Activated CD8-positive, alpha-beta memory T cell treated with anti-CD3 and anti-CD28 coated beads for 48 hours (primary cell): ENCODE measurements at regions not wholly inside any gene's neighbourhood (a gene's known extent, or its start where the extent isn't known, plus 50 kb on each side); places are given as distances from the start of the nearest gene placed in this dataset.
"Not testable (repeated sequence)": the region's sequence is repeated elsewhere in the genome, so short reads cannot be mapped to it uniquely, and the experiment has no call there.

Source experiments
- DNase-seq, 3 experiments: peaks; one replicate each; pipeline ENCODE4 v3.0.0-alpha.2; 2020; ENCODE audit warnings: low read depth in 2 of 3, low spot score in 2 of 3

DNA sequence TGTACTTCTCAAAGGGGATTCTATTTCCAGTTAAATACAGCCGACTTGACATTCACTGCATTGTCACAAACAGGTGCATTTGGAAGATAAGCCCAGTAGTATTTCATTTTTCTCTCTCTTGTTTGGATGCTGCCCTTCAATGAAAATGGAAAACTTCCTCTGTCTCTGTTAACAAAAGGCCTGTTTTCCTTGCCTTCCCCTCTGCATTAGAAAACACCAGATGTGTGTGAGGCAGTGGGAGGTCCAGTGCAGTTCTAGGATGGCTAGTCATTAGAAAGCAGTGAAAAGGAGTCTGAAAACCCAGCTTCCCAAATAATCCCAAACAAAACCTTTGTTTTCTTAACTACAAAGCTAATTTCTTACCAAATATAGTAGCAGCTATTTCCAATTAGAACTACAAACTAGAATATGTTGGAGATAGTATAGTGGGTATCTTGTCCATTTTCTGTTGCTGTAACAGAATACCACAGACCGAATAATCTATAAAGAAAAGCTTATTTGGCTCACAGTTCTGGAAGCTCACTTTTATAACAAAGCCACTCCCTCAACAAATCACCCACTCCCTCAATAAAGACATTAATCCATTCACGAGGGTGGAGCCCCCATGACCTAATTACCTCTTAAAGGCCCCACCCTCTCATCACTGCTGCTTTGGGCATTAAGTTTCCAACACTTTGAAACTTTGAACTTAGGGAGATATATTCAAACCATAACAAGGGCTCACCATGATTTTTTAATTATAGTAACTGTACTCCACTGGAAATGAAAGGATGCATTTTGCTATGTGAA is 452.1 kb upstream of the RPS6KA3 start:
- no peak for DNase-seq

- DNase-seq: no peak
Observed at GRCh38 chrX:20715176-20715575, 448.5 kb upstream of the RPS6KA3 start.

DNA sequence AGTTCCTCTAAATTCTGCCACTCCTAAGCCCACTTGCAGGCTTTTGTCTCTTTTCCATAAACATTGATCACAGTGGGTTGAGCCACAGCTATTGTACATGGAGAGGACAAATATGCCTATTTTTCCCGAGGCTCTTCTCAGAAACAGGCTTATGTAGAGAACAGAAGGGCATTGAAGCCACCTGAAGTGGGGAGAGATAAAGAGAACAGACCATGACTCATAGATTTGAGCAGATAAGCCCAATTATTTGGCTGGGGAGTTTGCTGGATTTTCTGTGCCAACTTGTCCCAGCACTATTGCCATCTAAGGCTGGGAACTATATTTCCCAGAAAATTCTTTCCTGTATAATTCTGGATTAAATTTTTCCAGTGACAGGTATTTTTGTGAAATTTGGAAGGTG is 446.1 kb upstream of the RPS6KA3 start:
- no peak for DNase-seq

DNA sequence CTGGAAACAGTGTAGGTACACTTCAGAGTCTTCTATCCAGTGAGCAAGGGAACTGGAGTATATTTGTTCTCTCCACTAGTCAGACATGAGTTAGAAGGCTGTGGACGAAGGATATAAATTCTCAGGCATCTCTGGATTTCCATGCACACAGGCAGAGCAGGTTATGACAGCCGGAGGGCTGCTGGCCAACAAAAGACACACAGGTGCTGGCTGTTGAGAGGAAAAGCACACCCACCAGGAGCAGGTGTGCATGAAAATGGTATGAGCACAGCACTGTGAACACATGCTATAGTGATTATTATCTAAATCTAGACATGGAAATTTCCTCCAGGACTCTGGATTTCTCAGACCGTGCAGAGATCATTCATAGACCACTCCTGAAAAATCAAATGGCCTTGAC is 444.7 kb upstream of the RPS6KA3 start:
- DNase-seq: no peak

DNA sequence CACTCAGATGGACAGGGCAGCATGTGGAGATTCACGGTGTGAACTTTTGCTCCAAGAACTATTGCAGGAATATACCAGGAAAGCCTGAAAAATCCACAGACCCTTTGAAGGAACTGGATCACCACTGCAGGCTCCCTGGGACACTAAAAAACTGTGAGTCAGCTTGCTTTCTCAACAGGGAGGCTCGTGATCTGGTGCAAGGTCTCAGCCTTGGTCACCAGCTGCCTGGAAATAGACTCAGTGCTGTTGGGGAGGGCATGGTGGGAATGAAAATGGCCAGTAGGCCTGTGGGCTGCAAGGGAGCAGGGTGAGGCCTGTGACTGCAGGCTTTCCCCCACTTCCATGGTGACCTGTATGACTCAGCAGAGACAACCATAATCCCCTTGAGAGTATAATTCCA is 426.4 kb upstream of the RPS6KA3 start:
- DNase-seq: no peak

GRCh38 chrX:20686256-20686655 is 419.5 kb upstream of the RPS6KA3 start:
- DNase-seq: no peak

DNA sequence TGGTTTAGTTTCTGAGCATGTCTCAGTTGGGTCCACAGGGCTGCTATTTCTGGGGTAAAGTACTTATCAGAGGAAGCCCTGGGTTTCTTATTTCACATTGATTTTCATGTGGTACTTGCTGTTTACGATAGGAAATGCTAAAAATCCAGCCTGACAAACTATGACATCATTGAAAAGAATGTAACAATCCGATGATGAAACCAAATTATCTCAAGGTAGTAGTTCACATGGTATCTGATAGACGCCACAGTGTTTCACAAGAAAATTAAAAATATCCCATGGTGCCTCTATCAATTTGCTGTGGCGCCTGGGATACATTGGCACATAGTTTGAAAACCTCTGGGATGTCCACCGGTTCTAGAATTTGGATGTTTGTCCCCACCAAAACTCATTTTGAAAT is 418.9 kb upstream of the RPS6KA3 start:
- no peak for DNase-seq

DNA sequence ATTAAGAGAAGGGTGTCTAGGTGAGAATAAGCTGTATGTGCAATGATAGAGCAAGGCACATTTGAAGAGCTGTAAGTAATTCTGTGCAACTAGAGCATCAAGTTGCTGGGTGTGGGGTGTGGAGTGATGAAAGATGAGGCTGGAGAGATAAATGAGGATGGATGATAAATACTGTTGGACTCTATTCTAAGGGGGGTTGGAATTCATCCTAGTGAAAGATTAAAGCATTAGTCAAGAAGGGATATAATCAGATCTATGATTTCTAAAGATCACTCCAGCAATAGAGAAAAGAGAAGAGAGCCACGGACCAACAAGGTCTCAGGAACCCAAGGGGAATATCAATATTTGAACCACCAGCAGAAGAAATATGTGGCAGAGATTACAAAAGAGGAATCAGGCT is 415.0 kb upstream of the RPS6KA3 start:
- no peak for DNase-seq

DNA sequence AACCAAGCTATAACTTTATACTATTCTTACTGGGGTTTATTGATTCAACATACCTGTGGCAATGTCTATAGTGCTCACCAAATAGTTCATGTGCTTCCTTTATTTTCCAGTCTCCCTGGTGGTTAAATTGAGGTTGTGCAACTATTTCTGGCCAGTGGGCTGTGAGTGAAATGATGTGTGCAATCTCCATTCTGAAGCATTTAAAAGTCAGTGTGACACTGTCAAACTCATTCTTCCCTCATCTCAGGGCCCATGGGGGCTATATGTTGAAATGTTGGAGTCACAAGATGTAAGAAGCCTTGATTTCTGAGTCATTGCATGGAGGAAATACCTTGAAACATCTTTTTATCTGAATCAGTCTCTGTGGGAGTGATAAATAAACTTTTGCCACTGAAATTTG is 414.3 kb upstream of the RPS6KA3 start:
- no peak for DNase-seq

GRCh38 chrX:20672476-20672875 is 405.8 kb upstream of the RPS6KA3 start:
- DNase-seq: no peak

DNA sequence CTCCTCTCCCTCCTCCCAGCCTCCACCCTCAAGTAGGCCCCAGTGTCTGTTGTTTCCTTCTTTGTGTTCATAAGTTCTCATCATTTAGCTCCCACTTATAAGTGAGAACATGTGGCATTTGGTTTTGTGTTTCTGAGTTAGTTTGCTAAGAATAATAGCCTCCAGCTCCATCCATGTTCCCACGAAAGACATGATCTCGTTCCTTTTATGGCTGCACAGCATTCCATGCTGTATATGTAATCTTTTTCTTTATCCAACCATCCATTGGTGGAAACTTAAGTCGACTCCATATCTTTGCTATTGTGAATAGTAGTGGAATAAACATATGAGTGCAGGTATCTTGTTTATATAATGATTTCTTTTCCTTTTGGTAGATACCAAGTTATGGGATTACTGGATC is 405.0 kb upstream of the RPS6KA3 start:
- DNase-seq: not testable (repeated sequence)

GRCh38 chrX:20670611-20671010 is 403.9 kb upstream of the RPS6KA3 start:
- no peak for DNase-seq

- DNase-seq: no peak
Observed at GRCh38 chrX:20668550-20668949, 401.8 kb upstream of the RPS6KA3 start.

DNA sequence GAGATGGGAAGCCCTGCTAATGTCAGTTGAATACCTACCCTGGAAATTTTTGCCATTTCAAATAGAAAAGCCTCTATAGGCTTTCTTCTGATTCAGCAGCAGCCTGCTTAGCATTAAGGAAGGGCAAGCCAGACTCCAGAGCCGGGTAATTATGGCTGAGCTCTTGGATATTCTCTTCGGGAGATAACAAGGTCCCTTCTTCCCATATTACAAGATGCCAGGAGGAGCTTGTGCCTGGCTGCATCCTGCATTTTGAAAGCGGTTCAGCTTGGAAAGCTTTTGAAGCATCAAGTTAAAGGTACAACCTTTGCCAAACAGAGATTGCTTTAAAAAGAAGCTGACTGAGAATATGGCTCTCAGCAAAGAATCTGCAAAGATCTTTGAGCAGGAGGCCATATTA is 399.6 kb upstream of the RPS6KA3 start:
- no peak for DNase-seq

DNA sequence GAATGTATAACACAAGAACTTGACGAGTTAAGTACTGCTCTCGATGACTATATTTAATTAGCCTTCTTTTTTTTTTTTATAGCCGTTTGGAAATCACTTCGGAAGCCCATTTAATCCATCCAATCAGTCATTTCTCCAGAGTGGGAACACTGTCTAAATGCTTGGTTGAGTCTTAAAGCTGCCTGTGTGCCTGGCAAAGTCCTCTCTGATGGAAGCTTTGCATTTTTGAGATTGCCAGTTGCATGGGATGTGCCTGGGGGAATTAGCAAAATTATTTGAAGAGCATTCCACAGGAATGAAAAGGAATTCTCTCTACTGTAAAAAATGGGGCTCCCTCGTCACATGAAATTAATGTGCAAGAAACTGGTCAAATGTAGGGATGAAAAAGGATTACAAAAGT is 398.8 kb upstream of the RPS6KA3 start:
- no peak for DNase-seq

DNA sequence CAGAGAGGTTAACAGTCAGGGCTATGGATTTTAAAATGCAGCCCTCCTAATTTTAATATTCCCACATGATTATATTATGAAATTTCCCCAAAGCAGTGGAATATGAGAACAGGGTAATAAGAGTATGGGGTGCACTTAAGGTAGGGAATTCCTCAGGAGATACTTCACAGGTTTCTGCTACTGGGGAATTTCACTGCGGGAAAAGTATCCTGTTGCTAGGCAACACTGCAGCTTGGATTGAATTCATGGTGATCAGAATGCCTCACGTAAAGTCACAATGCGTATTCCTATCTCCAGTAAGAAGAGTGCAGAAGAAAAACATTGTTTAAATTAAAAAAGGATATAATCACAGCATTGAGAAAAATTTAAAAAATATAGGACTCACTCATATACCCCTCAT is 398.1 kb upstream of the RPS6KA3 start:
- no peak for DNase-seq

- no peak for DNase-seq
Observed at GRCh38 chrX:20664131-20664530, 397.4 kb upstream of the RPS6KA3 start.

DNA sequence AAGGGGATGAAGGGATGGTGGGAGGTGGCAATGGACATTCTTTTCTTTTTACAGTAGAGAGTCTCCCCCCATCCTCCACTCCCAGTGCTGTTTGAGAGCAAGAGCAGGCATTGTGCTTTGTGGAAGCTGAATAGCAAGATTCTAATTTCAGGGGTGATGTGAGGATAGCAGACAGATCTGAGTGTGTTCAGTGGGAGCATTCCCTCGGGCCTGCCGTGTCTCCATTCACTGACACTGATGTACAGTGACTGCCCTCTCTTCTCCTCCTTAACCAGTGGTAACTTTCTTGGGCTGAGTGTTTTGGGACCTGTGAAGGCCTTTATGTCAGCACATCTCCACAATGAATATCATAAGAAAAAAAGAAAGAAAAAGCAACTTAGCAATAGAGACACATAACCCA is 396.6 kb upstream of the RPS6KA3 start:
- no peak for DNase-seq

- no peak for DNase-seq
Observed at GRCh38 chrX:20656721-20657120, 390.0 kb upstream of the RPS6KA3 start.

- no peak for DNase-seq
Observed at GRCh38 chrX:20654596-20655106, 387.9 kb upstream of the RPS6KA3 start.

DNA sequence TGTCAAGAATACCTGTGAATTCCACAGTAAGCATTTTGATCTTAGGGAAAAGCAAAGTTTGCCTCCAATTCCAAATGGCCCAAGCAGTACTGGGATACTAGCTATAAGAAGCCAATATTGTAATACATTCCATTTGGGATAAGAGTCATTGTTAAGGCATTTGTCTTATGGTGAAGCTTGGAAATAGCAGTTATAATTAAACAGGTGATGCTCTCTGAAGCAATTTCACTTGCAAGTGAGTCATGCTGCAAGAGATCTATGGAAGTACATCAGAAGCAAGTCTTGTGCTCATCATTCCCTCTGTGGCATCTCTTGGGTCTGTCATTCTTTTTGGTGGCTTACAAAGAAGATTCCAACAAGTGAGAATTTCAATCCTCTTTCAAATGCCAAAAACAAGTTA is 386.4 kb upstream of the RPS6KA3 start:
- DNase-seq: no peak

GRCh38 chrX:20641954-20642353 is 375.2 kb upstream of the RPS6KA3 start:
- no peak for DNase-seq

GRCh38 chrX:20639115-20639514 is 372.4 kb upstream of the RPS6KA3 start:
- DNase-seq: no peak
